H1 (cell line): ENCODE measurements at regions not wholly inside any gene's neighbourhood (a gene's known extent, or its start where the extent isn't known, plus 50 kb on each side); places are given as distances from the start of the nearest gene placed in this dataset.

Experiments
- CTCF ChIA-PET: fragments of 300-600 bp; sonication (Branson Sonifier 250); formaldehyde crosslinking; loops from one replicate; lab custom pipeline; 2021; ENCODE audit not compliant: partially characterized antibody; lab: Charles Lee
- POLR2A ChIA-PET: fragments of 300-600 bp; sonication (Branson Sonifier 250); formaldehyde crosslinking; loops from one replicate; lab custom pipeline; 2021; ENCODE audit warnings: inconsistent platforms; ENCODE audit not compliant: partially characterized antibody; lab: Charles Lee
- DNase-seq, 2 experiments: peaks; one replicate each; pipeline versions ENCODE4 v3.0.0 to v3.0.0-alpha.2; 2010 to 2022; ENCODE audit warnings: low spot score in 2 of 2, low read depth in 1 of 2, mixed read lengths in 1 of 2
- FAIRE-seq: peaks from 2 replicates; lab custom pipeline; 2011; peaks lifted over from hg19 to GRCh38; lab: Jason Lieb, UNC
- H2AFZ ChIP-seq: 2 replicates; pipeline ENCODE4 v1.8.1; 2012; ENCODE audit warnings: low read length, inconsistent platforms
- H2AK5ac ChIP-seq: 2 replicates; pipeline ENCODE4 v1.6.1; 2013; ENCODE audit warnings: low read depth, low read length
- H2BK120ac ChIP-seq: replicated peaks from 2 replicates; pipeline ENCODE3; 2013; ENCODE audit warnings: low read depth, low read length, inconsistent platforms
- H2BK12ac ChIP-seq: 2 replicates; pipeline ENCODE4 v1.6.1; 2013; ENCODE audit warnings: low read depth, low read length
- H2BK15ac ChIP-seq: 2 replicates; pipeline ENCODE4 v1.6.1; 2013; ENCODE audit warnings: low read length
- H2BK20ac ChIP-seq: 2 replicates; pipeline ENCODE4 v1.6.1; 2013; ENCODE audit warnings: low read length
- H2BK5ac ChIP-seq: 2 replicates; pipeline ENCODE4 v1.6.1; 2013; ENCODE audit warnings: low read depth, low read length
- H3K14ac ChIP-seq: 2 replicates; pipeline ENCODE4 v1.6.1; 2013; ENCODE audit warnings: inconsistent platforms; ENCODE audit not compliant: insufficient read length
- H3K18ac ChIP-seq: 2 replicates; pipeline ENCODE4 v1.6.1; 2013; ENCODE audit warnings: low read length; ENCODE audit errors: extremely low read depth
- H3K23ac ChIP-seq: 2 replicates; pipeline ENCODE4 v1.6.1; 2013; ENCODE audit warnings: inconsistent platforms; ENCODE audit not compliant: insufficient read length
- H3K23me2 ChIP-seq: 2 replicates; pipeline ENCODE4 v1.6.1; 2013; ENCODE audit warnings: low read depth, low read length
- H3K27ac ChIP-seq: 2 replicates; pipeline ENCODE4 v1.6.1; 2011; ENCODE audit warnings: low read depth, low read length, inconsistent platforms
- H3K27me3 ChIP-seq, 4 experiments: replicated peaks in 1 of 4; 1 replicate in 1 of 4; 2 replicates in 3 of 4; pipeline versions ENCODE4 v1.6.1 to v1.8.1; 2011 to 2013; ENCODE audit warnings: low read length in 3 of 4, mild to moderate bottlenecking in 3 of 4, inconsistent platforms in 2 of 4, mixed read lengths in 2 of 4, moderate library complexity in 1 of 4; ENCODE audit not compliant: control insufficient read depth in 3 of 4, insufficient read depth in 3 of 4; ENCODE audit errors: extremely low read depth in 1 of 4
- H3K36me3 ChIP-seq, 4 experiments: 2 replicates each; pipeline versions ENCODE4 v1.6.1 to v1.8.1; 2011 to 2013; ENCODE audit warnings: mild to moderate bottlenecking in 4 of 4, low read length in 3 of 4, moderate library complexity in 2 of 4, control low read depth in 1 of 4, inconsistent platforms in 1 of 4; ENCODE audit not compliant: insufficient read depth in 4 of 4, control insufficient read depth in 2 of 4
- H3K4ac ChIP-seq: replicated peaks from 2 replicates; pipeline ENCODE3; 2013; ENCODE audit warnings: low read length, low read depth, mixed read lengths, inconsistent platforms; ENCODE audit not compliant: insufficient read length
- H3K4me1 ChIP-seq, 4 experiments: replicated peaks in 1 of 4; 1 replicate in 1 of 4; 2 replicates in 3 of 4; pipeline versions ENCODE4 v1.6.1 to v1.8.1; 2011 to 2013; ENCODE audit warnings: low read length in 3 of 4, inconsistent platforms in 2 of 4, mixed read lengths in 1 of 4; ENCODE audit not compliant: insufficient read depth in 4 of 4, control insufficient read depth in 3 of 4
- H3K4me2 ChIP-seq, 2 experiments: 2 replicates each; pipeline versions ENCODE4 v1.6.1 to v1.8.1; 2011 to 2013; ENCODE audit warnings: low read depth in 2 of 2, low read length in 2 of 2, control low read depth in 1 of 2, inconsistent platforms in 1 of 2, mild to moderate bottlenecking in 1 of 2; ENCODE audit not compliant: insufficient read depth in 1 of 2
- H3K4me3 ChIP-seq, 4 experiments: fragments of 200-600, 300-600 bp in 1 of 4; sonication (generic), shearing (Covaris generic), sonication (Bioruptor Twin) in 1 of 4; 2 replicates each; pipeline versions ENCODE4 v1.5.1 to v1.8.1; 2011 to 2016; ENCODE audit warnings: low read length in 4 of 4, low read depth in 3 of 4, control low read depth in 2 of 4, inconsistent platforms in 2 of 4, mild to moderate bottlenecking in 2 of 4, mixed read lengths in 1 of 4, moderate library complexity in 1 of 4; ENCODE audit not compliant: insufficient read depth in 2 of 4; ENCODE audit errors: extremely low read depth in 1 of 4
- H3K56ac ChIP-seq: replicated peaks from 2 replicates; pipeline ENCODE3; 2013; ENCODE audit warnings: low read depth, mild to moderate bottlenecking, mixed read lengths, low read length, inconsistent platforms; ENCODE audit not compliant: insufficient read length
- H3K79me1 ChIP-seq: 2 replicates; pipeline ENCODE4 v1.6.1; 2013; ENCODE audit warnings: low read depth, low read length, control low read depth
- H3K79me2 ChIP-seq, 2 experiments: 2 replicates each; pipeline versions ENCODE4 v1.6.1 to v1.8.1; 2012 to 2013; ENCODE audit warnings: low read length in 2 of 2, mild to moderate bottlenecking in 2 of 2, inconsistent platforms in 1 of 2; ENCODE audit not compliant: insufficient read depth in 2 of 2, control insufficient read depth in 1 of 2
- H3K9ac ChIP-seq, 4 experiments: replicated peaks in 1 of 4; 1 replicate in 1 of 4; 2 replicates in 3 of 4; pipeline versions ENCODE4 v1.6.1 to v1.8.1; 2011 to 2013; ENCODE audit warnings: low read depth in 3 of 4, low read length in 3 of 4, control low read depth in 2 of 4, mild to moderate bottlenecking in 2 of 4, moderate library complexity in 2 of 4, inconsistent platforms in 1 of 4; ENCODE audit errors: extremely low read depth in 1 of 4
- H3K9me3 ChIP-seq, 2 experiments: 2 replicates each; pipeline versions ENCODE4 v1.6.1 to v1.8.1; 2012 to 2013; ENCODE audit warnings: mild to moderate bottlenecking in 2 of 2, moderate library complexity in 2 of 2, control low read depth in 1 of 2, inconsistent platforms in 1 of 2, low read depth in 1 of 2, low read length in 1 of 2, mixed read lengths in 1 of 2; ENCODE audit not compliant: insufficient read depth in 2 of 2
- H4K20me1 ChIP-seq, 2 experiments: replicated peaks in 1 of 2; 2 replicates each; pipeline versions ENCODE3 to v1.8.1; 2011 to 2013; ENCODE audit warnings: inconsistent platforms in 2 of 2, low read length in 2 of 2, mild to moderate bottlenecking in 1 of 2; ENCODE audit not compliant: insufficient read depth in 2 of 2, control insufficient read depth in 1 of 2
- H4K5ac ChIP-seq: 2 replicates; pipeline ENCODE4 v1.6.1; 2013; ENCODE audit warnings: low read length, low read depth, mixed read lengths, inconsistent platforms; ENCODE audit not compliant: insufficient read length
- H4K8ac ChIP-seq: 2 replicates; pipeline ENCODE4 v1.8.0; 2013; ENCODE audit warnings: mild to moderate bottlenecking, moderate library complexity, low read length, inconsistent platforms; ENCODE audit not compliant: insufficient read depth; ENCODE audit errors: extremely low read depth
- H4K91ac ChIP-seq: replicated peaks from 2 replicates; pipeline ENCODE3; 2013; ENCODE audit warnings: low read length, mixed read lengths, inconsistent platforms; ENCODE audit not compliant: insufficient read length
- CEBPB ChIP-seq: IDR thresholded peaks from 2 replicates; pipeline ENCODE4 v1.6.1; 2012; ENCODE audit warnings: low read depth, low read length
- CREB1 ChIP-seq: IDR thresholded peaks from 2 replicates; pipeline ENCODE4 v1.6.1; 2012; ENCODE audit warnings: inconsistent platforms
- CTBP2 ChIP-seq: IDR thresholded peaks from 2 replicates; pipeline ENCODE4 v1.7.0; 2011; ENCODE audit warnings: borderline replicate concordance, mild to moderate bottlenecking, moderate library complexity, mixed read lengths, low read length; ENCODE audit not compliant: insufficient read depth, insufficient read length
- EP300 ChIP-seq, 2 experiments: IDR thresholded peaks; 1 replicate in 1 of 2; 2 replicates in 1 of 2; pipeline ENCODE4 v1.6.1; 2011 to 2012; ENCODE audit warnings: low read depth in 2 of 2, low read length in 2 of 2, mild to moderate bottlenecking in 2 of 2, borderline replicate concordance in 1 of 2, inconsistent platforms in 1 of 2, moderate library complexity in 1 of 2
- GABPA ChIP-seq: IDR thresholded peaks from 2 replicates; pipeline ENCODE4 v1.6.1; 2011; ENCODE audit warnings: mild to moderate bottlenecking, low read length, moderate library complexity, borderline replicate concordance; ENCODE audit not compliant: insufficient read depth
- HDAC6 ChIP-seq: IDR thresholded peaks from one replicate; pipeline ENCODE4 v1.7.1; 2012; ENCODE audit warnings: low read depth, mild to moderate bottlenecking, inconsistent platforms, low read length, moderate library complexity
- MAFK ChIP-seq: IDR thresholded peaks from 2 replicates; pipeline ENCODE4 v1.6.1; 2012; ENCODE audit warnings: low read depth, mild to moderate bottlenecking, improper control_type of control experiment, low read length
- SP2 ChIP-seq: IDR thresholded peaks from 2 replicates; pipeline ENCODE4 v1.6.1; 2012; ENCODE audit warnings: mild to moderate bottlenecking, low read length, inconsistent platforms
- TEAD4 ChIP-seq: IDR thresholded peaks from 2 replicates; pipeline ENCODE4 v1.6.1; 2012; ENCODE audit warnings: low read depth, low read length, inconsistent platforms, mixed read lengths
- ZNF274 ChIP-seq: IDR thresholded peaks from 2 replicates; pipeline ENCODE4 v1.7.0; 2012; ENCODE audit warnings: low read length, borderline replicate concordance; ENCODE audit errors: extremely low read depth
- WGBS, 2 experiments: shearing (Covaris generic) in 1 of 2; methylation state at CpG; one replicate each; pipeline versions ENCODE4 v1.1.6 to v1.1.7; 2013 to 2015; ENCODE audit warnings: low lambda C conversion rate in 2 of 2, mixed read lengths in 2 of 2, inconsistent platforms in 1 of 2, low coverage in 1 of 2, missing lambda C conversion rate in 1 of 2; ENCODE audit not compliant: insufficient replicate concordance in 2 of 2, insufficient coverage in 1 of 2, insufficient read length in 1 of 2; ENCODE audit errors: extremely low coverage in 1 of 2, missing lambda C conversion rate in 1 of 2; 5-methylcytosine and 5-hydroxymethylcytosine counted together

DNA sequence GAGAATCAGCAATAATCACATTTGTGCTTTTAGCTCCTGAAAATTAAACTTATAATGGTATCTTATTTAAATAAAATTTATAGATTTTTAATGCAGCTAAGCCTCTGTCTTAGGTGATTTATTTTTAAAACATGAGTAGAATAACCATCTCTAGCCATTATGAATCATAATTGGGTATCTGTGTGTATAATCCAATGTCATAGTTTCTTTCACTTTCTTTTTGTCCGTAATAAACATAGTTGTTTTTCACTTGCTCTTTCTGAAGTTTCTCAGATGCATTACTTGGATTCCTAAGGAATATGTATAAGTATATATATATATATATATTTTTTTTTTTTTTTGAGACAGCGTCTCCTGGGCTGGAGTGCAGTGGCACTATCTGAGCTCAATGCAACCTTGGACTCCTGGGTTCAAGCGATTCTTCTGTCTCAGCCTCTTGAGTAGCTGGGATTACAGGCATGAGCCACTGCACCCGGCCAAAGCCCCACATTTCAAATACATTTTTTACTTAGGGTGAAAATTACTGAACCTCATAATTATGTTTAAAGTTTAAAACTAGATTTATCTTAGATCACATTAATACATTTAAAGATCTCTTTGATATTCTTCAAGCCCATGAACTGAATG is 377.1 kb downstream of the PRDM9 start:
- Histone ChIP-seq H2AK5ac (no peak overlapping the region), H2BK20ac (no peak overlapping the region), H3K23me2 (no peaks in the 10 kb centered on the region), H3K79me1 (no peaks in the 10 kb centered on the region), H3K27ac (no peak overlapping the region), H2BK120ac (no peak overlapping the region), H3K9me3 (no peaks in the 10 kb centered on the region), H2BK15ac (no peak overlapping the region), H2AFZ (no peak overlapping the region), H3K4ac (no peak overlapping the region), H4K91ac (no peak overlapping the region), H3K14ac (no peak overlapping the region), H3K4me2 (no peak overlapping the region), H3K23ac (no peak overlapping the region), H4K8ac (no peak overlapping the region), H3K27me3 (no peaks in the 10 kb centered on the region), H3K4me3 (no peak overlapping the region), H3K4me1 (no peaks in the 10 kb centered on the region), H4K5ac (no peak overlapping the region), H3K56ac (no peak overlapping the region), H2BK5ac (no peak overlapping the region), H3K18ac (no peak overlapping the region), H3K79me2 (no peaks in the 10 kb centered on the region), H3K36me3 (no peaks in the 10 kb centered on the region), H3K9ac (no peak overlapping the region), H2BK12ac (no peak overlapping the region), H4K20me1 (no peaks in the 10 kb centered on the region)
- CTCF ChIA-PET = no interaction called here
- POLR2A ChIA-PET = no interaction called here
- DNase-seq (no peak), FAIRE-seq (no peak)
- no peak for TF ChIP-seq EP300 (IDR thresholded peaks at IDR 0.05; ENCODE audit: borderline replicate concordance in 1 of 2, low read depth in 2 of 2, low read length in 2 of 2)
- no peak for TF ChIP-seq CREB1
- TF ChIP-seq TEAD4 = no peak
- no peak for TF ChIP-seq CTBP2
- no peak for TF ChIP-seq HDAC6
- TF ChIP-seq SP2 = no peak
- TF ChIP-seq ZNF274 = no peak
- no peak for TF ChIP-seq GABPA
- no peak for TF ChIP-seq CEBPB
- no peak for TF ChIP-seq MAFK
- WGBS, 2 experiments = 98% methylated on average over 4 of the region's 4 CpGs; no CpG with 5 or more reads in 1 of the 2 experiments
